ENCODE measurements at regions not wholly inside any gene's neighbourhood (a gene's known extent, or its start where the extent isn't known, plus 50 kb on each side); places are given as distances from the start of the nearest gene placed in this dataset.

GRCh38 chr12:112589275-112589674 lies 170.5 kb downstream of the PTPN11 start:
- TF ChIP-seq CTCF (IDR thresholded peaks at IDR 0.05; ENCODE audit: insufficient read depth, low read length) (no peak), POLR2AphosphoS5 (IDR thresholded peaks at IDR 0.05; ENCODE audit: low read depth) (no peak), GABPA (IDR thresholded peaks at IDR 0.05; ENCODE audit: low read depth) (no peak), REST (IDR thresholded peaks at IDR 0.05; ENCODE audit: insufficient replicate concordance, low read depth) (no peak)
